HCT116 (cell line): ENCODE measurements at regions not wholly inside any gene's neighbourhood (a gene's known extent, or its start where the extent isn't known, plus 50 kb on each side); places are given as distances from the start of the nearest gene placed in this dataset.

Experiments used
- ATAC-seq: fragments of 200-7000 bp; cut with Tn5 transposase; 2 replicates; pipeline ENCODE4 v1.9.1; 2020; ENCODE audit warnings: mild to moderate bottlenecking, moderate library complexity
- BruUV-seq: library from RNA; stranded (reverse); fragments of 400-500 nt; replicated peaks from 2 replicates; lab custom pipeline; 2021; lab: Mats Ljungman, UMichigan
- CTCF ChIA-PET: fragments of 300-600 bp; sonication (Branson Sonifier 250); formaldehyde crosslinking; loops from one replicate; lab custom pipeline; 2021; ENCODE audit warnings: antibody characterized with exemption; lab: Charles Lee
- POLR2A ChIA-PET: fragments of 300-600, 350-600 bp; sonication (Branson Sonifier 250); formaldehyde crosslinking; loops from one replicate; lab custom pipeline; 2021; ENCODE audit warnings: antibody characterized with exemption; lab: Charles Lee
- RAD21 ChIA-PET, 2 experiments: fragments of 300-600 bp; sonication (Branson Sonifier 250); formaldehyde crosslinking; loops; one replicate each; lab custom pipeline; 2023; ENCODE audit warnings: low total read pairs in 2 of 2; ENCODE audit not compliant: uncharacterized antibody in 2 of 2, unreplicated experiment in 2 of 2, low non-redundant PET in 1 of 2; lab: Charles Lee
- DNase-seq: peaks from one replicate; pipeline ENCODE4 v3.0.0-alpha.2; 2010; ENCODE audit warnings: low read depth, low spot score
- H2AFZ ChIP-seq: fragments of 200-600 bp; shearing (Covaris generic), sonication (generic); 2 replicates; pipeline ENCODE4 v1.6.1; 2017; ENCODE audit warnings: low read depth, mixed run types, mixed read lengths, antibody characterized with exemption, low read length; ENCODE audit not compliant: poor library complexity, severe bottlenecking
- H3K27ac ChIP-seq: 2 replicates; pipeline ENCODE4 v1.5.1; 2012; ENCODE audit warnings: low read depth, low read length
- H3K27me3 ChIP-seq: fragments of 200-600 bp; sonication (generic); 2 replicates; pipeline ENCODE4 v1.6.1; 2016; ENCODE audit warnings: mixed run types, low read length, mixed read lengths; ENCODE audit not compliant: insufficient read depth
- H3K36me3 ChIP-seq, 2 experiments: fragments of 200-500 bp in 1 of 2; fragments of 200-600 bp in 1 of 2; sonication (Bioruptor generic) in 1 of 2; sonication (generic) in 1 of 2; 2 replicates each; pipeline versions ENCODE4 v1.5.1 to v1.6.1; 2014 to 2016; ENCODE audit warnings: low read length in 2 of 2, inconsistent platforms in 1 of 2, mixed read lengths in 1 of 2, mixed run types in 1 of 2; ENCODE audit not compliant: insufficient read depth in 2 of 2, control insufficient read depth in 1 of 2
- H3K4me1 ChIP-seq, 2 experiments: fragments of 200-600 bp in 1 of 2; sonication (generic) in 1 of 2; 2 replicates each; pipeline versions ENCODE4 v1.5.1 to v1.6.1; 2012 to 2017; ENCODE audit warnings: low read length in 2 of 2, inconsistent platforms in 1 of 2, mild to moderate bottlenecking in 1 of 2, mixed read lengths in 1 of 2, mixed run types in 1 of 2, moderate library complexity in 1 of 2; ENCODE audit not compliant: insufficient read depth in 2 of 2, control insufficient read depth in 1 of 2
- H3K4me2 ChIP-seq: fragments of 200-600 bp; sonication (generic); 2 replicates; pipeline ENCODE4 v1.6.1; 2017; ENCODE audit warnings: mixed run types, low read length, mixed read lengths
- H3K4me3 ChIP-seq, 2 experiments: fragments of 200-600 bp in 1 of 2; sonication (generic) in 1 of 2; replicated peaks in 1 of 2; 2 replicates each; pipeline ENCODE4 v1.5.1; 2011 to 2016; ENCODE audit warnings: low read length in 2 of 2, control low read depth in 1 of 2, low read depth in 1 of 2, mild to moderate bottlenecking in 1 of 2, mixed read lengths in 1 of 2, mixed run types in 1 of 2
- H3K79me2 ChIP-seq: fragments of 200-600 bp; sonication (generic); 2 replicates; pipeline ENCODE4 v1.6.1; 2017; ENCODE audit warnings: mild to moderate bottlenecking, mixed run types, low read length, moderate library complexity, mixed read lengths; ENCODE audit not compliant: insufficient read depth
- H3K9ac ChIP-seq: fragments of 200-600 bp; sonication (generic); 2 replicates; pipeline ENCODE4 v1.6.1; 2016; ENCODE audit warnings: low read length, mixed read lengths
- H3K9me2 ChIP-seq: fragments of 200-600 bp; sonication (generic), shearing (Covaris generic); 2 replicates; pipeline ENCODE4 v1.6.1; 2017; ENCODE audit warnings: mixed run types, mild to moderate bottlenecking, moderate library complexity; ENCODE audit not compliant: insufficient read depth
- H3K9me3 ChIP-seq, 2 experiments: fragments of 200-500 bp in 1 of 2; fragments of 200-600 bp in 1 of 2; sonication (Bioruptor generic) in 1 of 2; sonication (generic) in 1 of 2; 2 replicates each; pipeline ENCODE4 v1.6.1; 2014 to 2017; ENCODE audit warnings: low read length in 2 of 2, mixed read lengths in 2 of 2, inconsistent platforms in 1 of 2, low read depth in 1 of 2, mild to moderate bottlenecking in 1 of 2, mixed run types in 1 of 2, moderate library complexity in 1 of 2; ENCODE audit not compliant: control insufficient read depth in 1 of 2, insufficient read depth in 1 of 2
- H4K20me1 ChIP-seq: fragments of 200-600 bp; sonication (generic), shearing (Covaris generic); 2 replicates; pipeline ENCODE4 v1.6.1; 2017; ENCODE audit warnings: mixed run types, mild to moderate bottlenecking, moderate library complexity; ENCODE audit not compliant: insufficient read depth
- ATF3 ChIP-seq: IDR thresholded peaks from 2 replicates; pipeline ENCODE4 v1.6.1; 2012
- CBX3 ChIP-seq: IDR thresholded peaks from 2 replicates; pipeline ENCODE4 v1.6.1; 2012; ENCODE audit warnings: low read depth
- CEBPB ChIP-seq: IDR thresholded peaks from 2 replicates; pipeline ENCODE4 v1.6.1; 2012; ENCODE audit warnings: low read depth
- EGR1 ChIP-seq: IDR thresholded peaks from 2 replicates; pipeline ENCODE4 v1.6.1; 2012; ENCODE audit warnings: low read depth
- ELF1 ChIP-seq: IDR thresholded peaks from 2 replicates; pipeline ENCODE4 v1.6.1; 2012; ENCODE audit warnings: low read depth, borderline replicate concordance
- EZH2 ChIP-seq: fragments of 200-600 bp; sonication (generic); IDR thresholded peaks from 2 replicates; pipeline ENCODE4 v1.6.1; 2017; ENCODE audit warnings: antibody characterized with exemption, mixed run types
- FOSL1 ChIP-seq: IDR thresholded peaks from 2 replicates; pipeline ENCODE4 v1.6.1; 2012; ENCODE audit warnings: low read depth
- JUND ChIP-seq: IDR thresholded peaks from 2 replicates; pipeline ENCODE4 v1.6.1; 2012
- MAX ChIP-seq: IDR thresholded peaks from 2 replicates; pipeline ENCODE4 v1.6.1; 2012
- POLR2A ChIP-seq: IDR thresholded peaks from 2 replicates; pipeline ENCODE4 v1.7.0; 2011; ENCODE audit warnings: borderline replicate concordance; ENCODE audit not compliant: insufficient read depth, insufficient read length; ENCODE audit errors: extremely low read depth
- POLR2AphosphoS5 ChIP-seq: IDR thresholded peaks from 2 replicates; pipeline ENCODE4 v1.6.1; 2011; ENCODE audit warnings: mild to moderate bottlenecking, low read depth, low read length, moderate library complexity
- REST ChIP-seq: IDR thresholded peaks from 2 replicates; pipeline ENCODE4 v1.6.1; 2012; ENCODE audit warnings: low read depth
- SP1 ChIP-seq: IDR thresholded peaks from 2 replicates; pipeline ENCODE4 v1.6.1; 2012; ENCODE audit warnings: low read depth
- TCF7L2 ChIP-seq: IDR thresholded peaks from 2 replicates; pipeline ENCODE4 v1.7.0; 2011; ENCODE audit warnings: borderline replicate concordance, inconsistent platforms; ENCODE audit not compliant: insufficient read depth, insufficient read length; ENCODE audit errors: extremely low read depth
- YY1 ChIP-seq: IDR thresholded peaks from 2 replicates; pipeline ENCODE4 v1.6.1; 2011; ENCODE audit warnings: low read length, low read depth, moderate library complexity, mild to moderate bottlenecking; ENCODE audit not compliant: insufficient replicate concordance; ENCODE audit errors: extremely low read depth
- ZBTB33 ChIP-seq: IDR thresholded peaks from 2 replicates; pipeline ENCODE4 v1.6.1; 2011; ENCODE audit warnings: mild to moderate bottlenecking, low read length, moderate library complexity; ENCODE audit not compliant: insufficient replicate concordance; ENCODE audit errors: extremely low read depth
- ZNF274 ChIP-seq: fragments of 200-500 bp; sonication (Bioruptor generic); IDR thresholded peaks from 2 replicates; pipeline ENCODE4 v1.6.1; 2014; ENCODE audit warnings: mild to moderate bottlenecking, low read depth, low read length, inconsistent platforms
- intact Hi-C: fragments of 100-400 bp; cut with micrococcal nuclease; formaldehyde crosslinking; loops from 2 replicates; pipeline ENCODE4 v1.10.0; 2022

GRCh38 chr4:125421547-125421946 lies 106.8 kb downstream of the FAT4 start:
- no peaks in the 10 kb centered on the region for H3K9me2 ChIP-seq
- no peaks in the 10 kb centered on the region for H3K4me1 ChIP-seq
- ATAC-seq (no peak), DNase-seq (no peak)
- no TSS peak for BruUV-seq
- H3K9ac ChIP-seq, result no peak overlapping the region
- no peaks in the 10 kb centered on the region for H3K36me3 ChIP-seq
- ChIA-PET CTCF (no interaction called here), POLR2A (no interaction called here), RAD21 (no interaction called here)
- intact Hi-C loops, result no loop called here
- no peaks in the 10 kb centered on the region for H3K79me2 ChIP-seq
- no peak overlapping the region for H3K27ac ChIP-seq
- H4K20me1 ChIP-seq, result no peaks in the 10 kb centered on the region
- no peaks in the 10 kb centered on the region for H3K27me3 ChIP-seq
- no peak overlapping the region for H3K4me3 ChIP-seq
- TF ChIP-seq SP1 (no peak), YY1 (no peak), MAX (no peak), TCF7L2 (no peak), ATF3 (no peak), CBX3 (no peak), EZH2 (no peak), EGR1 (no peak), FOSL1 (no peak), POLR2A (no peak)
- H2AFZ ChIP-seq, result no peak overlapping the region
- peaks cover 0 to 5% of the 10 kb centered on the region in 2 experiments; a peak in 1 of 4 replicates for H3K9me3 ChIP-seq
- no peak overlapping the region for H3K4me2 ChIP-seq

- no peaks in the 10 kb centered on the region for H3K36me3 ChIP-seq
- ChIA-PET POLR2A (no interaction called here), RAD21 (no interaction called here), CTCF (no interaction called here)
- no peaks in the 10 kb centered on the region for H4K20me1 ChIP-seq
- no peak for DNase-seq
- H3K27me3 ChIP-seq, result no peaks in the 10 kb centered on the region
- no peaks in the 10 kb centered on the region for H3K79me2 ChIP-seq
- peaks cover 0 to 5% of the 10 kb centered on the region in 2 experiments; a peak in 1 of 4 replicates for H3K9me3 ChIP-seq
- no peak overlapping the region for H2AFZ ChIP-seq
- H3K9me2 ChIP-seq, result no peaks in the 10 kb centered on the region
- BruUV-seq, result no TSS peak
- no peak overlapping the region for H3K4me3 ChIP-seq
- intact Hi-C loops, result no loop called here
- no peak overlapping the region for H3K4me2 ChIP-seq
- no peak overlapping the region for H3K9ac ChIP-seq
- H3K4me1 ChIP-seq, result no peaks in the 10 kb centered on the region
- H3K27ac ChIP-seq, result no peak overlapping the region
- no peak for ATAC-seq
- no peak for TF ChIP-seq ZBTB33
- no peak for TF ChIP-seq CEBPB
- TF ChIP-seq POLR2A, result no peak
- TF ChIP-seq REST, result no peak
- TF ChIP-seq EZH2, result no peak
- TF ChIP-seq ZNF274, result no peak
- no peak for TF ChIP-seq POLR2AphosphoS5
- TF ChIP-seq ELF1, result no peak
- no peak for TF ChIP-seq JUND
Measured at GRCh38 chr4:125423124-125423523, 108.4 kb downstream of the FAT4 start.
